ENCODE measurements at regions not wholly inside any gene's neighbourhood (a gene's known extent, or its start where the extent isn't known, plus 50 kb on each side); places are given as distances from the start of the nearest gene placed in this dataset.

- Histone ChIP-seq H3K27me3 (ENCODE audit: control insufficient read depth, low read length) (no peaks in the 10 kb centered on the region), H3K27ac (ENCODE audit: low read depth, low read length) (no peak overlapping the region), H3K79me2 (ENCODE audit: control insufficient read depth, low read length) (no peaks in the 10 kb centered on the region), H3K9me3 (ENCODE audit: control insufficient read depth, insufficient read depth, low read length) (no peaks in the 10 kb centered on the region), H3K4me3 (ENCODE audit: low read length) (no peak overlapping the region), H3K4me2 (ENCODE audit: low read length) (no peak overlapping the region), H3K4me1 (ENCODE audit: control insufficient read depth, low read length) (no peaks in the 10 kb centered on the region), H4K20me1 (ENCODE audit: control insufficient read depth, insufficient read depth, low read depth, low read length) (no peaks in the 10 kb centered on the region), H3K9me2 (replicated peaks; ENCODE audit: control insufficient read depth, low read length) (no peaks in the 10 kb centered on the region), H3K36me3 (ENCODE audit: control insufficient read depth, low read length) (no peaks in the 10 kb centered on the region), H3F3A (ENCODE audit: control insufficient read depth, insufficient read depth) (no peaks in the 10 kb centered on the region)
- TF ChIP-seq CTCF (IDR thresholded peaks at IDR 0.05; ENCODE audit: low read depth, low read length, poor library complexity, severe bottlenecking) (no peak), EZH2phosphoT487 (IDR thresholded peaks at IDR 0.05; ENCODE audit: borderline replicate concordance, low read length) (no peak)
Measured at GRCh38 chr13:91024157-91024792, 323.2 kb upstream of the MIR17HG start.

GRCh38 chr13:91025442-91025841 lies 322.0 kb upstream of the MIR17HG start:
- H3K79me2 ChIP-seq (ENCODE audit: control insufficient read depth, low read length) = no peaks in the 10 kb centered on the region
- H3K27me3 ChIP-seq (ENCODE audit: control insufficient read depth, low read length) = no peaks in the 10 kb centered on the region
- no peak overlapping the region for H3K27ac ChIP-seq (ENCODE audit: low read depth, low read length)
- H3K4me2 ChIP-seq (ENCODE audit: low read length) = no peak overlapping the region
- no peaks in the 10 kb centered on the region for H3K36me3 ChIP-seq (ENCODE audit: control insufficient read depth, low read length)
- H3K4me1 ChIP-seq (ENCODE audit: control insufficient read depth, low read length) = no peaks in the 10 kb centered on the region
- H3K4me3 ChIP-seq (ENCODE audit: low read length) = no peak overlapping the region
- no peaks in the 10 kb centered on the region for H4K20me1 ChIP-seq (ENCODE audit: control insufficient read depth, insufficient read depth, low read depth, low read length)
- no peaks in the 10 kb centered on the region for H3F3A ChIP-seq (ENCODE audit: control insufficient read depth, insufficient read depth)
- H3K9me2 ChIP-seq (replicated peaks; ENCODE audit: control insufficient read depth, low read length) = no peaks in the 10 kb centered on the region
- no peaks in the 10 kb centered on the region for H3K9me3 ChIP-seq (ENCODE audit: control insufficient read depth, insufficient read depth, low read length)
- TF ChIP-seq CTCF (IDR thresholded peaks at IDR 0.05; ENCODE audit: low read depth, low read length, poor library complexity, severe bottlenecking) (no peak), EZH2phosphoT487 (IDR thresholded peaks at IDR 0.05; ENCODE audit: borderline replicate concordance, low read length) (no peak)

- Histone ChIP-seq H4K20me1 (ENCODE audit: control insufficient read depth, insufficient read depth, low read depth, low read length) (no peaks in the 10 kb centered on the region), H3K27me3 (ENCODE audit: control insufficient read depth, low read length) (no peaks in the 10 kb centered on the region), H3F3A (ENCODE audit: control insufficient read depth, insufficient read depth) (no peaks in the 10 kb centered on the region), H3K79me2 (ENCODE audit: control insufficient read depth, low read length) (no peaks in the 10 kb centered on the region), H3K27ac (ENCODE audit: low read depth, low read length) (no peak overlapping the region), H3K9me3 (ENCODE audit: control insufficient read depth, insufficient read depth, low read length) (no peaks in the 10 kb centered on the region), H3K4me3 (ENCODE audit: low read length) (no peak overlapping the region), H3K4me2 (ENCODE audit: low read length) (no peak overlapping the region), H3K4me1 (ENCODE audit: control insufficient read depth, low read length) (no peaks in the 10 kb centered on the region), H3K9me2 (replicated peaks; ENCODE audit: control insufficient read depth, low read length) (no peaks in the 10 kb centered on the region), H3K36me3 (ENCODE audit: control insufficient read depth, low read length) (no peaks in the 10 kb centered on the region)
- TF ChIP-seq CTCF (IDR thresholded peaks at IDR 0.05; ENCODE audit: low read depth, low read length, poor library complexity, severe bottlenecking) (no peak), EZH2phosphoT487 (IDR thresholded peaks at IDR 0.05; ENCODE audit: borderline replicate concordance, low read length) (no peak)
Measured at GRCh38 chr13:91031508-91031907, 316.0 kb upstream of the MIR17HG start.
